Activated CD4-positive, alpha-beta T cell treated with anti-CD3 and anti-CD28 coated beads, Interleukin-2, amount 50 U/mL, for 48 hours (primary cell): ENCODE measurements at regions not wholly inside any gene's neighbourhood (a gene's known extent, or its start where the extent isn't known, plus 50 kb on each side); places are given as distances from the start of the nearest gene placed in this dataset.

ENCODE experiments used
- DNase-seq, 2 experiments: peaks; one replicate each; pipeline ENCODE4 v3.0.0-alpha.2; 2020

GRCh38 chr6:84521511-84521910 lies 242.9 kb downstream of the TBX18 start:
- no peak for DNase-seq

- no peak for DNase-seq
Observed at GRCh38 chr6:84517741-84518530, 246.5 kb downstream of the TBX18 start.

- no peak for DNase-seq
Observed at GRCh38 chr6:84516154-84516553, 248.2 kb downstream of the TBX18 start.

- DNase-seq, result no peak
Observed at GRCh38 chr6:84515067-84515466, 249.3 kb downstream of the TBX18 start.

- no peak for DNase-seq
Observed at GRCh38 chr6:84514089-84514971, 250.1 kb downstream of the TBX18 start.

DNA sequence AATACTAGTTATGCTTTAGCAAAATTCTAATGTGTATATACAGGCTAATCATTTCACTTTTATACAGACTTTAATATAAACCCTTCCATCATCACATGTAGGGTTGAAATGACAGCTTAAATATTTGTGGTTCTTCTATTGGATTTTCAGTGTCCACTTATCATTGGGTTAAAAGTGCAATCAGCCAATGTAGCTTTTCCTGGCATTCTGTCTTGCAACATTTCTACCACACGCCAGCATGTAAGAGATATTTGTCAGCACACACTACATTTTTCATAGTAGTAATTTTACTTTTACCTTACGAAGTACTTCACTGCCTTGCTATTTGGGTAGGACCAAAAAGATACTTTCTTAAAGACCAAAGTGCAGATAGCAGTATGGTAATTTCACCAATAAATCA lies 252.0 kb downstream of the TBX18 start:
- DNase-seq, result no peak

GRCh38 chr6:84511929-84512328 lies 252.5 kb downstream of the TBX18 start:
- DNase-seq, result no peak

DNA sequence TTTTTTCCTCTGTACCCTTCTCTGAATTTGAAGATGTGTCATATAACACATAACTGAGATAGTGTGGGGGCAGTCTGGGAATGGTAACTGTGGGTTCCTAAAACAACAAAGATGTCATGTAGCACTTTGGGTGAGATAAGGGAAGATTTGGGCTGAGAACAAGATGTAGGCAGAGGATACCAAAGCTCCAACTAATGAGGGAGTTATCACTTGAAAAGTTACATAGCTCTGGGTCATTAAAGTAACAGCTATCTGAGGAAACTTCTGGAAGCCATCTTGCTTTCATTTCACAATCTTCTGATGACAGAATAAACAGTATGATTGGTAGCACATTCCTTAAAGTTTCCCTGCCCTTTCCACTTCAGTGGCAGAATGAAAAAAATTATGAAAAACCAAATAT lies 255.4 kb downstream of the TBX18 start:
- no peak for DNase-seq

GRCh38 chr6:84508334-84508733 lies 256.1 kb downstream of the TBX18 start:
- DNase-seq, result no peak

- DNase-seq, result no peak
Observed at GRCh38 chr6:84504025-84504424, 260.4 kb downstream of the TBX18 start.

GRCh38 chr6:84501315-84501714 lies 263.1 kb downstream of the TBX18 start:
- no peak for DNase-seq

DNA sequence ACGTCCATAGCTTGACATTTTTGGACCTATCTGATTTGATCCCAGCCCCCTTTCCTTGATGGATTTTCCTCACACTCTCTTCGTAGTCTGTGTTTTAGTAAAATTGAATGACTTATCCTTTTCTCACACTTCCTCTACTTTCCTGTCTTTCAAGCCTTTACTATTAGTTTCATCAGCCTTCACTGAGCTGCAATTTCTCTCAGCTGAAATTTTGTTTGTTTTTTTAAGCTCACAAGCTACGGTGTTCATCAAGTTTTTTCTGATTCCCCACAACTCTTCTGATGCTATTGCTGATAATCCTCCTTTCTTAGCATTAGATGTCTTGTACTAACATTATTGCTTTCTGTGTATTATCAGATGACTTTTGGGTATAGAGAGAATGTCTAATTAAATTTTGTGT lies 263.7 kb downstream of the TBX18 start:
- no peak for DNase-seq

DNA sequence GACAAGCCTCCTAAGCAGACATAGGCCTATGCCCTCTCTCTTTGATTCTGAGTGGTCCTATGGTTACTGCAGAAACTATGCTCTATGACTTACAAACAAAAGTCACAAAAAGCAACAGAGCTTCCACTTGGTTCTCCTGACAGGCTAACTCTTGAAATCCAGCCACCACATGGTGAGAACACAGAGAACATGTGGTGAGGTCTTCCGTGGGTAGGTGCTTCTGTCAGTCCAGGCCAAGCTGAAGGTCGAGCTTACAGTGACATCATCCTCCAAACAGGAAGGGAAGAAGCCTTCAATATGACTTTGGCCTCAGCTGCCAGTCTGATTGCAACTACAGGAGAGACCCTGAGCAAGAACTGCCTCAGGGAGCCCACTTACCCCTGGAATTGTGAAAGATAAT lies 265.5 kb downstream of the TBX18 start:
- no peak for DNase-seq

- DNase-seq, result no peak
Observed at GRCh38 chr6:84492241-84493165, 265.1 kb upstream of the CEP162 start.

DNA sequence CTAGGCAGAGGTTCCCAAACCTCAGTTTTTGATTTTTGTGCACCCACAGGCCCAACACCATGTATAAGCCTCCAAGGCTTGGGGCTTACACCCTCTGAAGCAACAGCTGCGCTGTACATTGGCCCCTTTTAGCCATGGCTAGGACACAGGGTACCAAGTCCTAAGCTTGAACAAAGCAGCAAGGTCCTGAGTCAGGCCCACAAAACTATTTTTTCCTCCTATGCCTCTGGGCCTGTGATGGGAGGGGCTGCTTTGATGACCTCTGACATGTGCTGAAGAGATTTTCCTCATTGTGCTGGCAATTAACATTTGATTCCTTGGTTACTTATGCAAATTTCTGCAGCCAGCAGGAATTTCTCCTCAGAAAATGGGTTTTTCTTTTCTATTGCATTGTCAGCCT lies 262.2 kb upstream of the CEP162 start:
- no peak for DNase-seq

- DNase-seq, result no peak
Observed at GRCh38 chr6:84486526-84486925, 259.1 kb upstream of the CEP162 start.

- no peak for DNase-seq
Observed at GRCh38 chr6:84469144-84469543, 241.7 kb upstream of the CEP162 start.

DNA sequence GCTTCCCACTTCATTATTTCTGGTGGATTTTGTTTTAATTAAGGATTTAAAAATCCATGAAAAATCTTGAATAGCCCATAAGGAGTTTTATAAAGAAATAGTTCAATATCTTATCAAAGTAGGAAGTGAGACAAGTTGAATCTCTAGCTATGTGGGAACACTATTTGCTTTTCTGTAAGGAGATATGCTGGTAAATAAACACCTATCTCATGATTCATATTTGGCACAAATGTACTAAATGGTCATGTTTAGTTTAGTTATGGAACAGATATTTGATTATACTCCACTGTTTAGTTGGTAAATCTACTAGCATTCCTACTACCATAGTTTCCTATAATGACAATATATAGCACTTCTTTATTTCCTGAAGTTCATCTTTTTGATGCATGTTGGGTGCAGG lies 239.9 kb upstream of the CEP162 start:
- no peak for DNase-seq

DNA sequence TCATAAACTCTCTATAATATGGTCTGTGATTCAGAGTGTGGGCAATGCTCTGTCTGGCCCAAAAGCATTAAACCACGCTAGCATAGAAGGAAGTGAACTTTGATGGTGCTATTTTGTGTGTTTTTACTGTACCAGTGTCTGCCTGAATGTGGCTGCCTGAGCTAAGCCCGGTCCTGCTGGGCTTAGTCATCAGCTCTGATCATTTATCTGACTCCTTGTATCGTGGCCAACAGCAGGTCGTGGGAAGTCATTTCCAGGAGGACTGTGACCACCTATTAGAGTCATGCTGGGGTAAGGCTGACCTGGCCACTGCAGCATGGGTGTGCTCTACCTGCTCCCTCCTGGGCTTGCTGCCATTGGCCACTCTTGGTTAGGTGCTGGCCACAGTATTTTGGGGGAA lies 239.1 kb upstream of the CEP162 start:
- DNase-seq, result no peak

DNA sequence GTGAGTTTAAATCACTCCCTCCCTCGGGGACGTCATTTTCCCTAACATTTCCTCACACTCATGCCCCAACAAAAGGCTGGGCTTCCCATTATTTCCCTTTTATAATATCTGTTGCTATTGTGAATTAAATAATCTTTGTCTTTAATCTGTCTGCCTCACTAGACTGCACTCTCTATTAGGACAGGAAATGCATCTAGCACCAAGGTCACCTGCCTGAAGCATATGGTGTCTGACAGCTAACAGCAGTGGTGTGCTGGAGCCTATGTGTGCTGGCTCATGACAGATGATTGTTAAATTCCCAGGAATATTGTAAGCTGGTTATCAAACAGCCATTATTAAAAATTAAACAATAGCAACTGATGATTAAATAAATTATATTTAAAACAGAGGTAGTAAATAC lies 237.0 kb upstream of the CEP162 start:
- no peak for DNase-seq

DNA sequence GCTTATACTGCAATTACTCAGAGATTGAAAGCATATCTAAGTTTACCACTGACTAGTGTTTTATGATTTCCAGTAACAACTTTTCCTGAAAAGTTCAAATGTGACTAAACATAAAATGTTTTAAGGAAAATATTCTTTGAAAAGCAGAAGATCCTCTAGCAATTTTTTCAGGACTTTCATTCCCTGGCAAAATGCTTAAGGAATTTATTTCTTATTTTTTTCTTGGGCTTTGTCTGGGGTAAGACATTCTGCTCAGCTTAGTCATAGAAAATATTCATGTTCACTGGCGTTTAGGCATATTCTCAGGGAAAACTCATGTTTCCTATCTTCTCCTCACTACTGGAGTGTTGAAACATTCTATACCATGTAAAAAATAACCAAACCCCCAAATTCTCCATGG lies 235.3 kb upstream of the CEP162 start:
- DNase-seq, result no peak

- no peak for DNase-seq
Observed at GRCh38 chr6:84461461-84461860, 234.0 kb upstream of the CEP162 start.

DNA sequence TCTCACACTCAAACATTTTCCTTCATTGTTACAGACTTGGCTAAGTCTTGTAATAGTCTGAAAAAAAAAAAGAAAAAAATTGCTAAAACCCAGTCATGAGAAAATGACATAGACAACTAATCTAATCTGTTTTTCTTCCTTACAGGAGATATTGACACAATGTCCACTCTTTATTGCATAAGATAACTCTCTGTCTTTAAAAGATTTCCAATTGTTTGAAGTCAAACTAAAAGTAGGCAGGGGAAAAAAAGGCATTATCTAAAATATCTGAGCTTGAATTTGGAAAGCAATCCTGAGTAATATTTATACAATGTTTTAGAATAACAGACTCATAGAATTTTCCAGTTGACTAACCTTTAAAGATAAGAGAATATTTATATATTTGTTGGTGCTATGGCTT lies 233.0 kb upstream of the CEP162 start:
- DNase-seq, result no peak
